SU-DHL-6 (cell line): ENCODE measurements at regions not wholly inside any gene's neighbourhood (a gene's known extent, or its start where the extent isn't known, plus 50 kb on each side); places are given as distances from the start of the nearest gene placed in this dataset.

Source experiments
- H2AFZ ChIP-seq: fragments of 200-600 bp; sonication (generic); 2 replicates; pipeline ENCODE4 v1.6.1; 2014; ENCODE audit warnings: low read depth, mild to moderate bottlenecking, moderate library complexity, mixed read lengths, antibody characterized with exemption, low read length; ENCODE audit not compliant: severe bottlenecking
- H3F3A ChIP-seq: fragments of 200-600 bp; shearing (Covaris generic); 2 replicates; pipeline ENCODE4 v1.6.0; 2016; ENCODE audit warnings: antibody characterized with exemption, mild to moderate bottlenecking; ENCODE audit not compliant: insufficient read depth
- H3K27ac ChIP-seq: fragments of 200-600 bp; sonication (generic); 2 replicates; pipeline ENCODE4 v1.5.1; 2016; ENCODE audit warnings: low read depth, mild to moderate bottlenecking, low read length, moderate library complexity, mixed read lengths
- H3K27me3 ChIP-seq: fragments of 200-600 bp; sonication (generic), shearing (Covaris generic); 2 replicates; pipeline ENCODE4 v1.6.0; 2014; ENCODE audit warnings: mild to moderate bottlenecking, low read length
- H3K36me3 ChIP-seq: fragments of 200-600 bp; sonication (generic); 2 replicates; pipeline ENCODE4 v1.6.1; 2014; ENCODE audit warnings: mild to moderate bottlenecking, low read length, mixed read lengths
- H3K4me2 ChIP-seq: fragments of 300-600, 200-600 bp; shearing (Covaris generic), sonication (generic); 2 replicates; pipeline ENCODE4 v1.6.0; 2014; ENCODE audit warnings: low read length, low read depth, mild to moderate bottlenecking; ENCODE audit not compliant: poor library complexity, severe bottlenecking
- H3K4me3 ChIP-seq: fragments of 200-600 bp; sonication (generic); 2 replicates; pipeline ENCODE4 v1.5.1; 2014; ENCODE audit warnings: antibody characterized with exemption, low read length, mild to moderate bottlenecking, mixed read lengths; ENCODE audit not compliant: insufficient read depth, poor library complexity, severe bottlenecking
- H3K79me2 ChIP-seq: fragments of 200-600 bp; sonication (generic); 2 replicates; pipeline ENCODE4 v1.6.1; 2014; ENCODE audit warnings: mild to moderate bottlenecking, low read length, moderate library complexity; ENCODE audit not compliant: insufficient read depth
- H3K9ac ChIP-seq: fragments of 200-600 bp; sonication (generic); 2 replicates; pipeline ENCODE4 v1.7.0; 2014; ENCODE audit warnings: mild to moderate bottlenecking, low read length
- H3K9me2 ChIP-seq: fragments of 200-600 bp; sonication (generic); replicated peaks from 2 replicates; pipeline ENCODE4 v1.6.1; 2014; ENCODE audit warnings: low read length; ENCODE audit not compliant: insufficient read depth
- H3K9me3 ChIP-seq: fragments of 200-600 bp; sonication (generic); 2 replicates; pipeline ENCODE4 v1.6.1; 2014; ENCODE audit warnings: low read length, mixed read lengths; ENCODE audit not compliant: insufficient read depth
- H4K20me1 ChIP-seq: fragments of 200-600 bp; sonication (generic); 2 replicates; pipeline ENCODE4 v1.6.1; 2014; ENCODE audit warnings: low read depth, mild to moderate bottlenecking, antibody characterized with exemption, low read length, moderate library complexity, mixed read lengths
- EZH2phosphoT487 ChIP-seq: fragments of 200-600 bp; sonication (generic), shearing (Covaris generic); conservative IDR thresholded peaks from 2 replicates; pipeline ENCODE4 v1.6.1; 2018; ENCODE audit warnings: mild to moderate bottlenecking, antibody characterized with exemption, low read length, moderate library complexity, mixed read lengths
- TF ChIP-seq, protein P1 (sequence below): fragments of 200-600 bp; sonication (generic); IDR thresholded peaks from one replicate; pipeline ENCODE4 v1.5.1; 2017; ENCODE audit warnings: antibody characterized with exemption, mild to moderate bottlenecking, low read length, moderate library complexity; ENCODE audit not compliant: insufficient read depth, poor library complexity, severe bottlenecking

DNA sequence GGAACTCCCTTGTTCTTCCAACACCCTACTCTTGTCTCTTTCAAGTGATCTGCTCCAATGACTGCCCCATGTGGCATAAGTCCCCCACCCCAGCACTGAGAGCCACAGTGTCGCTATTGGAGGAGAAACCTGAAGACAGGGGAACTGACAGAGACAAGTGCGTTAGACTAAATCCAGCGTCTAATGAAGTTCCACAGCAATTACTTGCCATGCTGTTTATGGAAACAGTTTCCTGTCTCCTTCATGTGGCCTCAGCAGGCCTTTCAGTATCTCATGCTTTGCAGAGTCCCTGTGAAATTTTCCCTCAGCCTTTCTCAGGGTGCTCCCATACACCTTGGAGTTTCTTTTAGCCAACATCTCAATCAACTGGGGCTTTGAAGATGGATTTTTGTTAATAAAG lies 277.4 kb downstream of the ETS1 start:
- Histone ChIP-seq H3K27me3 (no peaks in the 10 kb centered on the region), H3K9me2 (no peaks in the 10 kb centered on the region), H2AFZ (no peak overlapping the region), H3K27ac (no peak overlapping the region), H4K20me1 (no peaks in the 10 kb centered on the region), H3F3A (no peaks in the 10 kb centered on the region), H3K4me2 (no peak overlapping the region), H3K9me3 (no peaks in the 10 kb centered on the region), H3K4me3 (no peak overlapping the region), H3K36me3 (no peaks in the 10 kb centered on the region), H3K9ac (no peak overlapping the region), H3K79me2 (no peaks in the 10 kb centered on the region)
- no peak for TF ChIP-seq EZH2phosphoT487
- TF ChIP-seq, protein P1, sequence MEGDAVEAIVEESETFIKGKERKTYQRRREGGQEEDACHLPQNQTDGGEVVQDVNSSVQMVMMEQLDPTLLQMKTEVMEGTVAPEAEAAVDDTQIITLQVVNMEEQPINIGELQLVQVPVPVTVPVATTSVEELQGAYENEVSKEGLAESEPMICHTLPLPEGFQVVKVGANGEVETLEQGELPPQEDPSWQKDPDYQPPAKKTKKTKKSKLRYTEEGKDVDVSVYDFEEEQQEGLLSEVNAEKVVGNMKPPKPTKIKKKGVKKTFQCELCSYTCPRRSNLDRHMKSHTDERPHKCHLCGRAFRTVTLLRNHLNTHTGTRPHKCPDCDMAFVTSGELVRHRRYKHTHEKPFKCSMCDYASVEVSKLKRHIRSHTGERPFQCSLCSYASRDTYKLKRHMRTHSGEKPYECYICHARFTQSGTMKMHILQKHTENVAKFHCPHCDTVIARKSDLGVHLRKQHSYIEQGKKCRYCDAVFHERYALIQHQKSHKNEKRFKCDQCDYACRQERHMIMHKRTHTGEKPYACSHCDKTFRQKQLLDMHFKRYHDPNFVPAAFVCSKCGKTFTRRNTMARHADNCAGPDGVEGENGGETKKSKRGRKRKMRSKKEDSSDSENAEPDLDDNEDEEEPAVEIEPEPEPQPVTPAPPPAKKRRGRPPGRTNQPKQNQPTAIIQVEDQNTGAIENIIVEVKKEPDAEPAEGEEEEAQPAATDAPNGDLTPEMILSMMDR, result no peak

DNA sequence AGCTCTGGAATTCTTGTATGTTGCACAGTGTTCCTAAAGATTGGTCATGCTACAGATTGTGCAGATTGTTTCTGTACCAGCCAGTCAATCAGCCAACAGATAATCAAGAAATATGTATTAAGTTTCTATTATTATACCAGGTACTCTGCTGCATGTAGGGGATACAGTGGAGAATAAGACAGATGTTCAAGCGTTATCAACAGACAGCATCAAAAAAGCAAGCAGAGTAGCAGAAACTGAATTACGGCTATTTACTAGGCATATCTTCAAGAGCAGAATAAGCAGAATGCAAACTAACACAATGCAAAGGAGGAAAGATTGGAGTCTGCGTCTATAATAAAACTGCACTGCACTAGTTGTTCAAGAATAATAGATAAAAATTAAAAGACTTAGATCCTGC lies 278.6 kb downstream of the ETS1 start:
- Histone ChIP-seq H3K9me2 (no peaks in the 10 kb centered on the region), H4K20me1 (no peaks in the 10 kb centered on the region), H3F3A (no peaks in the 10 kb centered on the region), H3K9me3 (no peaks in the 10 kb centered on the region), H3K79me2 (no peaks in the 10 kb centered on the region), H3K9ac (no peak overlapping the region), H3K4me2 (no peak overlapping the region), H2AFZ (no peak overlapping the region), H3K4me3 (no peak overlapping the region), H3K27ac (no peak overlapping the region), H3K36me3 (no peaks in the 10 kb centered on the region), H3K27me3 (no peaks in the 10 kb centered on the region)
- TF ChIP-seq, protein P1, result no peak
- no peak for TF ChIP-seq EZH2phosphoT487

DNA sequence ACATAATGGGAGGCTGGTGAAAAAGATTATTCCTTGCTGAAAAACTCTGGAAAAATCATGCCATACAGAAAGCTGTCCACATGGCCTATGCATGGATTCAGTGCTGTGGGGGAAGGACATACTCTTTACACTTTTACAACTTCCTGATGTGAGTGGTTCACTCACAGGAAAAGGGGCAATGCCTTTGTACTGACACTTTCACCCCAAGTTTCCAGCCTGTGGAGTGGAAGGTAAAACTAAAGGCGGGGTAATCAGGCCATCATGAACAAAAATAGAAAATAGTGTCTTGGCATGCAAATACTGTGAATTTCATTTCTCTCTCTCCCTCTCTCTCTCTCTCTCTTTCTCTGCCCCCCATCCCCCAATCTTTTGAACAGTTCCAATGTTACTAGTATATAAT lies 281.8 kb downstream of the ETS1 start:
- no peaks in the 10 kb centered on the region for H4K20me1 ChIP-seq
- no peak overlapping the region for H3K9ac ChIP-seq
- TF ChIP-seq, protein P1, result no peak
- no peak for TF ChIP-seq EZH2phosphoT487
- no peak overlapping the region for H2AFZ ChIP-seq
- H3K27me3 ChIP-seq, result no peaks in the 10 kb centered on the region
- H3K4me2 ChIP-seq, result no peak overlapping the region
- H3K4me3 ChIP-seq, result no peak overlapping the region
- H3F3A ChIP-seq, result no peaks in the 10 kb centered on the region
- no peaks in the 10 kb centered on the region for H3K79me2 ChIP-seq
- no peaks in the 10 kb centered on the region for H3K36me3 ChIP-seq
- H3K27ac ChIP-seq, result no peak overlapping the region
- H3K9me2 ChIP-seq, result no peaks in the 10 kb centered on the region
- no peaks in the 10 kb centered on the region for H3K9me3 ChIP-seq
